H1 (cell line): ENCODE measurements at regions not wholly inside any gene's neighbourhood (a gene's known extent, or its start where the extent isn't known, plus 50 kb on each side); places are given as distances from the start of the nearest gene placed in this dataset.

ENCODE experiments used
- CTCF ChIA-PET: fragments of 300-600 bp; sonication (Branson Sonifier 250); formaldehyde crosslinking; loops from one replicate; lab custom pipeline; 2021; ENCODE audit not compliant: partially characterized antibody; lab: Charles Lee
- POLR2A ChIA-PET: fragments of 300-600 bp; sonication (Branson Sonifier 250); formaldehyde crosslinking; loops from one replicate; lab custom pipeline; 2021; ENCODE audit warnings: inconsistent platforms; ENCODE audit not compliant: partially characterized antibody; lab: Charles Lee
- DNase-seq, 2 experiments: peaks; one replicate each; pipeline versions ENCODE4 v3.0.0 to v3.0.0-alpha.2; 2010 to 2022; ENCODE audit warnings: low spot score in 2 of 2, low read depth in 1 of 2, mixed read lengths in 1 of 2
- FAIRE-seq: peaks from 2 replicates; lab custom pipeline; 2011; peaks lifted over from hg19 to GRCh38; lab: Jason Lieb, UNC
- H2AFZ ChIP-seq: 2 replicates; pipeline ENCODE4 v1.8.1; 2012; ENCODE audit warnings: low read length, inconsistent platforms
- H2AK5ac ChIP-seq: 2 replicates; pipeline ENCODE4 v1.6.1; 2013; ENCODE audit warnings: low read depth, low read length
- H2BK120ac ChIP-seq: replicated peaks from 2 replicates; pipeline ENCODE3; 2013; ENCODE audit warnings: low read depth, low read length, inconsistent platforms
- H2BK12ac ChIP-seq: 2 replicates; pipeline ENCODE4 v1.6.1; 2013; ENCODE audit warnings: low read depth, low read length
- H2BK15ac ChIP-seq: 2 replicates; pipeline ENCODE4 v1.6.1; 2013; ENCODE audit warnings: low read length
- H2BK20ac ChIP-seq: 2 replicates; pipeline ENCODE4 v1.6.1; 2013; ENCODE audit warnings: low read length
- H2BK5ac ChIP-seq: 2 replicates; pipeline ENCODE4 v1.6.1; 2013; ENCODE audit warnings: low read depth, low read length
- H3K14ac ChIP-seq: 2 replicates; pipeline ENCODE4 v1.6.1; 2013; ENCODE audit warnings: inconsistent platforms; ENCODE audit not compliant: insufficient read length
- H3K18ac ChIP-seq: 2 replicates; pipeline ENCODE4 v1.6.1; 2013; ENCODE audit warnings: low read length; ENCODE audit errors: extremely low read depth
- H3K23ac ChIP-seq: 2 replicates; pipeline ENCODE4 v1.6.1; 2013; ENCODE audit warnings: inconsistent platforms; ENCODE audit not compliant: insufficient read length
- H3K23me2 ChIP-seq: 2 replicates; pipeline ENCODE4 v1.6.1; 2013; ENCODE audit warnings: low read depth, low read length
- H3K27ac ChIP-seq: 2 replicates; pipeline ENCODE4 v1.6.1; 2011; ENCODE audit warnings: low read depth, low read length, inconsistent platforms
- H3K27me3 ChIP-seq, 4 experiments: replicated peaks in 1 of 4; 1 replicate in 1 of 4; 2 replicates in 3 of 4; pipeline versions ENCODE4 v1.6.1 to v1.8.1; 2011 to 2013; ENCODE audit warnings: low read length in 3 of 4, mild to moderate bottlenecking in 3 of 4, inconsistent platforms in 2 of 4, mixed read lengths in 2 of 4, moderate library complexity in 1 of 4; ENCODE audit not compliant: control insufficient read depth in 3 of 4, insufficient read depth in 3 of 4; ENCODE audit errors: extremely low read depth in 1 of 4
- H3K36me3 ChIP-seq, 4 experiments: 2 replicates each; pipeline versions ENCODE4 v1.6.1 to v1.8.1; 2011 to 2013; ENCODE audit warnings: mild to moderate bottlenecking in 4 of 4, low read length in 3 of 4, moderate library complexity in 2 of 4, control low read depth in 1 of 4, inconsistent platforms in 1 of 4; ENCODE audit not compliant: insufficient read depth in 4 of 4, control insufficient read depth in 2 of 4
- H3K4ac ChIP-seq: replicated peaks from 2 replicates; pipeline ENCODE3; 2013; ENCODE audit warnings: low read length, low read depth, mixed read lengths, inconsistent platforms; ENCODE audit not compliant: insufficient read length
- H3K4me1 ChIP-seq, 4 experiments: replicated peaks in 1 of 4; 1 replicate in 1 of 4; 2 replicates in 3 of 4; pipeline versions ENCODE4 v1.6.1 to v1.8.1; 2011 to 2013; ENCODE audit warnings: low read length in 3 of 4, inconsistent platforms in 2 of 4, mixed read lengths in 1 of 4; ENCODE audit not compliant: insufficient read depth in 4 of 4, control insufficient read depth in 3 of 4
- H3K4me2 ChIP-seq, 2 experiments: 2 replicates each; pipeline versions ENCODE4 v1.6.1 to v1.8.1; 2011 to 2013; ENCODE audit warnings: low read depth in 2 of 2, low read length in 2 of 2, control low read depth in 1 of 2, inconsistent platforms in 1 of 2, mild to moderate bottlenecking in 1 of 2; ENCODE audit not compliant: insufficient read depth in 1 of 2
- H3K4me3 ChIP-seq, 4 experiments: fragments of 200-600, 300-600 bp in 1 of 4; sonication (generic), shearing (Covaris generic), sonication (Bioruptor Twin) in 1 of 4; 2 replicates each; pipeline versions ENCODE4 v1.5.1 to v1.8.1; 2011 to 2016; ENCODE audit warnings: low read length in 4 of 4, low read depth in 3 of 4, control low read depth in 2 of 4, inconsistent platforms in 2 of 4, mild to moderate bottlenecking in 2 of 4, mixed read lengths in 1 of 4, moderate library complexity in 1 of 4; ENCODE audit not compliant: insufficient read depth in 2 of 4; ENCODE audit errors: extremely low read depth in 1 of 4
- H3K56ac ChIP-seq: replicated peaks from 2 replicates; pipeline ENCODE3; 2013; ENCODE audit warnings: low read depth, mild to moderate bottlenecking, mixed read lengths, low read length, inconsistent platforms; ENCODE audit not compliant: insufficient read length
- H3K79me1 ChIP-seq: 2 replicates; pipeline ENCODE4 v1.6.1; 2013; ENCODE audit warnings: low read depth, low read length, control low read depth
- H3K79me2 ChIP-seq, 2 experiments: 2 replicates each; pipeline versions ENCODE4 v1.6.1 to v1.8.1; 2012 to 2013; ENCODE audit warnings: low read length in 2 of 2, mild to moderate bottlenecking in 2 of 2, inconsistent platforms in 1 of 2; ENCODE audit not compliant: insufficient read depth in 2 of 2, control insufficient read depth in 1 of 2
- H3K9ac ChIP-seq, 4 experiments: replicated peaks in 1 of 4; 1 replicate in 1 of 4; 2 replicates in 3 of 4; pipeline versions ENCODE4 v1.6.1 to v1.8.1; 2011 to 2013; ENCODE audit warnings: low read depth in 3 of 4, low read length in 3 of 4, control low read depth in 2 of 4, mild to moderate bottlenecking in 2 of 4, moderate library complexity in 2 of 4, inconsistent platforms in 1 of 4; ENCODE audit errors: extremely low read depth in 1 of 4
- H3K9me3 ChIP-seq, 2 experiments: 2 replicates each; pipeline versions ENCODE4 v1.6.1 to v1.8.1; 2012 to 2013; ENCODE audit warnings: mild to moderate bottlenecking in 2 of 2, moderate library complexity in 2 of 2, control low read depth in 1 of 2, inconsistent platforms in 1 of 2, low read depth in 1 of 2, low read length in 1 of 2, mixed read lengths in 1 of 2; ENCODE audit not compliant: insufficient read depth in 2 of 2
- H4K20me1 ChIP-seq, 2 experiments: replicated peaks in 1 of 2; 2 replicates each; pipeline versions ENCODE3 to v1.8.1; 2011 to 2013; ENCODE audit warnings: inconsistent platforms in 2 of 2, low read length in 2 of 2, mild to moderate bottlenecking in 1 of 2; ENCODE audit not compliant: insufficient read depth in 2 of 2, control insufficient read depth in 1 of 2
- H4K5ac ChIP-seq: 2 replicates; pipeline ENCODE4 v1.6.1; 2013; ENCODE audit warnings: low read length, low read depth, mixed read lengths, inconsistent platforms; ENCODE audit not compliant: insufficient read length
- H4K8ac ChIP-seq: 2 replicates; pipeline ENCODE4 v1.8.0; 2013; ENCODE audit warnings: mild to moderate bottlenecking, moderate library complexity, low read length, inconsistent platforms; ENCODE audit not compliant: insufficient read depth; ENCODE audit errors: extremely low read depth
- H4K91ac ChIP-seq: replicated peaks from 2 replicates; pipeline ENCODE3; 2013; ENCODE audit warnings: low read length, mixed read lengths, inconsistent platforms; ENCODE audit not compliant: insufficient read length
- EP300 ChIP-seq, 2 experiments: IDR thresholded peaks; 1 replicate in 1 of 2; 2 replicates in 1 of 2; pipeline ENCODE4 v1.6.1; 2011 to 2012; ENCODE audit warnings: low read depth in 2 of 2, low read length in 2 of 2, mild to moderate bottlenecking in 2 of 2, borderline replicate concordance in 1 of 2, inconsistent platforms in 1 of 2, moderate library complexity in 1 of 2
- POLR2A ChIP-seq, 2 experiments: IDR thresholded peaks; 1 replicate in 1 of 2; 2 replicates in 1 of 2; pipeline ENCODE4 v1.6.1; 2011; ENCODE audit warnings: low read depth in 2 of 2, low read length in 2 of 2, mild to moderate bottlenecking in 2 of 2; ENCODE audit errors: control extremely low read depth in 1 of 2
- SP2 ChIP-seq: IDR thresholded peaks from 2 replicates; pipeline ENCODE4 v1.6.1; 2012; ENCODE audit warnings: mild to moderate bottlenecking, low read length, inconsistent platforms
- SUZ12 ChIP-seq: fragments of 200-600 bp; sonication (generic); IDR thresholded peaks from 2 replicates; pipeline ENCODE4 v1.6.1; 2012; ENCODE audit warnings: mild to moderate bottlenecking, inconsistent platforms, low read length, moderate library complexity, mixed read lengths
- TEAD4 ChIP-seq: IDR thresholded peaks from 2 replicates; pipeline ENCODE4 v1.6.1; 2012; ENCODE audit warnings: low read depth, low read length, inconsistent platforms, mixed read lengths
- WGBS, 2 experiments: shearing (Covaris generic) in 1 of 2; methylation state at CpG; one replicate each; pipeline versions ENCODE4 v1.1.6 to v1.1.7; 2013 to 2015; ENCODE audit warnings: low lambda C conversion rate in 2 of 2, mixed read lengths in 2 of 2, inconsistent platforms in 1 of 2, low coverage in 1 of 2, missing lambda C conversion rate in 1 of 2; ENCODE audit not compliant: insufficient replicate concordance in 2 of 2, insufficient coverage in 1 of 2, insufficient read length in 1 of 2; ENCODE audit errors: extremely low coverage in 1 of 2, missing lambda C conversion rate in 1 of 2; 5-methylcytosine and 5-hydroxymethylcytosine counted together

DNA sequence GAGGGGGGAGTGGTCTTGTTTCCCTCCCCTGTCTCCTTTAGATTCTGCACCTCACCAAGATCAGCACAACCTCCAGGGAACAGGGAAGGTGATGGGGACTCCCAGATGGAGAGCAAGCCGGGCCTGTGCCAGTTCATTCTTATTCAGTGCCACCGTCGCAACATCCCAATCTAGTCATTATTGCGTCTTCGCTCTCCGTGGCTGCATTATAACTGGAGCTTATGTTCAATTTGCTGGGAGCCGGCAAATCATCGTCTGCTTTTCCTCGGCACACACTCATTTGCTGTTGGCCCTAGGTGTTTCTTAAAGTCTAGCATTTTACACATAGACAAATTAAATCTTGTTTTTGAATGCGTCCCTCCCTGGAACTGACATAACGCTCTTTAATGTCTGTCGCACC is 1269.7 kb downstream of the BRD1 start:
- no peak overlapping the region for H3K4me2 ChIP-seq
- no peak overlapping the region for H2AFZ ChIP-seq
- H3K4me1 ChIP-seq = 0 out of 7 replicates have a peak, but pooled peaks cover 0 to 3% (median under 1%) of the 10 kb centered on the region in 4 experiments
- no peaks in the 10 kb centered on the region for H3K79me2 ChIP-seq
- H2BK12ac ChIP-seq = no peak overlapping the region
- 96% methylated on average over 12 of the region's 12 CpGs; no CpG with 5 or more reads in 1 of the 2 experiments for WGBS, 2 experiments
- no peaks in the 10 kb centered on the region for H3K36me3 ChIP-seq
- H4K5ac ChIP-seq = no peak overlapping the region
- POLR2A ChIA-PET = interaction anchor here (1.6 kb wide), 1 partner anchor 19 kb away, joined by 3 read pairs; no protein-coding TSS in a partner anchor
- H3K9ac ChIP-seq = no peak overlapping the region
- DNase-seq (no peak), FAIRE-seq (no peak)
- H3K27me3 ChIP-seq = no peaks in the 10 kb centered on the region
- no peak for TF ChIP-seq EP300 (IDR thresholded peaks at IDR 0.05; ENCODE audit: borderline replicate concordance in 1 of 2, low read depth in 2 of 2, low read length in 2 of 2)
- TF ChIP-seq SUZ12 = no peak
- no peak for TF ChIP-seq TEAD4
- no peak for TF ChIP-seq SP2
- TF ChIP-seq POLR2A (IDR thresholded peaks at IDR 0.05; ENCODE audit: control extremely low read depth in 1 of 2, low read depth in 2 of 2, low read length in 2 of 2) = no peak
- no peak overlapping the region for H3K4me3 ChIP-seq
- peaks cover 7 to 19% of the 10 kb centered on the region in 2 experiments for H4K20me1 ChIP-seq
- H3K27ac ChIP-seq = no peak overlapping the region
- no peak overlapping the region for H2BK15ac ChIP-seq
- H3K18ac ChIP-seq = no peak overlapping the region
- H4K91ac ChIP-seq = no peak overlapping the region
- no peak overlapping the region for H2AK5ac ChIP-seq
- no peak overlapping the region for H3K4ac ChIP-seq
- peaks cover 2% of the 10 kb centered on the region; the same call in 1 of the 2 replicates for H3K79me1 ChIP-seq
- H4K8ac ChIP-seq = no peak overlapping the region
- no peak overlapping the region for H3K56ac ChIP-seq
- CTCF ChIA-PET = interaction anchor here (0.6 kb wide), 1 partner anchor 202 kb away, joined by 3 read pairs; no protein-coding TSS in a partner anchor
- H2BK120ac ChIP-seq = no peak overlapping the region
- no peaks in the 10 kb centered on the region for H3K9me3 ChIP-seq
- no peaks in the 10 kb centered on the region for H3K23me2 ChIP-seq
- no peak overlapping the region for H3K23ac ChIP-seq
- no peak overlapping the region for H3K14ac ChIP-seq
- no peak overlapping the region for H2BK20ac ChIP-seq
- H2BK5ac ChIP-seq = no peak overlapping the region
